ENCODE measurements at regions not wholly inside any gene's neighbourhood (a gene's known extent, or its start where the extent isn't known, plus 50 kb on each side); places are given as distances from the start of the nearest gene placed in this dataset.

DNA sequence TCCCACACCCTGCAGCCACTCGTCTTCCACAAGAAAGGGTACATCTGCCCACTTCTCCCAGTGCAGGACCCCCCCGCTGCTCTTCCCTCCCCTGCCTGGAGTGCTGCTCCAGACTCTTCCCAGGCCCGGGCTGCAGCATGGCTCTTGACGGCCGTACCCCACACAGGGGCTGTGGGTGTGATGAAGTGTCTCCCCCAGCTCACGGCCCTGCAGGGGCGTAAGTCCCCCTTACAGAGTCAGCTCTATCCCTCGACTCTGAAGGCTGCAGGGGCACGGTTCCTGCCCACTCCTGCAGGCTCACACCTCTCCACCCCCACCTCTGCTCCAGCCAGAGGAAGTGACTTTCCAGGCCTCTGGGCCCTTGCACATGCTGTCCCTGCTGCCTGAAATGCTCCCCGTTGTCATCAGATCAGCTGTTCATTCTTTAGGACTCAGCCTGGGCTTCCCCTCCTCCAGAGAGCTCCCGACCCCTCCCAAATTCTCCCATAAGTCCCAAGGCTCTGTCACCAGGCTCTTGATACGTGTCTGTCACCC, 180.6 kb upstream of the IER5L start:
- Mint-ChIP-seq H3K4me3 (no peak overlapping the region), H3K4me1 (peaks cover 12% of the 10 kb centered on the region), H3K36me3 (ENCODE audit: low read depth) (no peaks in the 10 kb centered on the region), H3K9me3 (peaks cover 4% of the 10 kb centered on the region), H3K27ac (ENCODE audit: unreplicated experiment) (no peak overlapping the region), H3K27me3 (ENCODE audit: low read depth) (no peaks in the 10 kb centered on the region)
- DNase-seq (ENCODE audit: low read depth, low spot score), result no peak
- TF ChIP-seq, protein P1, sequence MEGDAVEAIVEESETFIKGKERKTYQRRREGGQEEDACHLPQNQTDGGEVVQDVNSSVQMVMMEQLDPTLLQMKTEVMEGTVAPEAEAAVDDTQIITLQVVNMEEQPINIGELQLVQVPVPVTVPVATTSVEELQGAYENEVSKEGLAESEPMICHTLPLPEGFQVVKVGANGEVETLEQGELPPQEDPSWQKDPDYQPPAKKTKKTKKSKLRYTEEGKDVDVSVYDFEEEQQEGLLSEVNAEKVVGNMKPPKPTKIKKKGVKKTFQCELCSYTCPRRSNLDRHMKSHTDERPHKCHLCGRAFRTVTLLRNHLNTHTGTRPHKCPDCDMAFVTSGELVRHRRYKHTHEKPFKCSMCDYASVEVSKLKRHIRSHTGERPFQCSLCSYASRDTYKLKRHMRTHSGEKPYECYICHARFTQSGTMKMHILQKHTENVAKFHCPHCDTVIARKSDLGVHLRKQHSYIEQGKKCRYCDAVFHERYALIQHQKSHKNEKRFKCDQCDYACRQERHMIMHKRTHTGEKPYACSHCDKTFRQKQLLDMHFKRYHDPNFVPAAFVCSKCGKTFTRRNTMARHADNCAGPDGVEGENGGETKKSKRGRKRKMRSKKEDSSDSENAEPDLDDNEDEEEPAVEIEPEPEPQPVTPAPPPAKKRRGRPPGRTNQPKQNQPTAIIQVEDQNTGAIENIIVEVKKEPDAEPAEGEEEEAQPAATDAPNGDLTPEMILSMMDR (conservative IDR thresholded peaks at IDR 0.05), result no peak

DNA sequence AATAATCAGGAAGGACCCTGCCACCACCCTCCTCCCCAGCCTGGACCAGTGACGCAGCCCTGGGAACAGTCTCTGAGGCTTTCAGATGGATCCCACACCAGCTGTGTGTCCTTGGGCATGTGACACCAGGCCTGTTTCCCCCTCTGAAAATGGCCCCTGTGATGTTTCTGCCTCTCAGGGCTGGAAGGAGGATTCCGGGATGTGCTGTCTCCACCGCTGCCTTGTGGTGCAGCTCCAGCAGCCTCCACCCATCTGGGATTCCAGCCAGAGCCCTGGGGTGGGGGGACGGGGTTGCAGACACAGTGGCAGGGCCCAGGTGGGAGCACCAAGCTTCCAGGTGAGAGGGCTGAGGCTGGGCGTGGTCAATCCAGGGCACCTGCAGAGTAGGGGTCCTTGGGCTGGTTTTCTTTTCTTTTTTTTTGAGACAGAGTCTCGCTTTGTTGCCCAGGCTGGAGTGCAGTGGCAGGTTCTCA, 179.7 kb upstream of the IER5L start:
- H3K36me3 Mint-ChIP-seq (ENCODE audit: low read depth), result no peaks in the 10 kb centered on the region
- no peak overlapping the region for H3K4me3 Mint-ChIP-seq
- no peak for DNase-seq (ENCODE audit: low read depth, low spot score)
- no peak overlapping the region for H3K27ac Mint-ChIP-seq (ENCODE audit: unreplicated experiment)
- peaks cover 17% of the 10 kb centered on the region for H3K4me1 Mint-ChIP-seq
- no peaks in the 10 kb centered on the region for H3K27me3 Mint-ChIP-seq (ENCODE audit: low read depth)
- TF ChIP-seq, protein P1 (conservative IDR thresholded peaks at IDR 0.05), result no peak
- H3K9me3 Mint-ChIP-seq, result peaks cover 4% of the 10 kb centered on the region

GRCh38 chr9:129356871-129357772, 179.1 kb upstream of the IER5L start:
- Mint-ChIP-seq H3K27me3 (ENCODE audit: low read depth) (no peaks in the 10 kb centered on the region), H3K4me3 (no peak overlapping the region), H3K9me3 (peaks cover 4% of the 10 kb centered on the region)

GRCh38 chr9:129355631-129356030, 177.6 kb upstream of the IER5L start:
- no peak for DNase-seq (ENCODE audit: low read depth, low spot score)
- Mint-ChIP-seq H3K4me1 (peaks cover 9% of the 10 kb centered on the region), H3K36me3 (ENCODE audit: low read depth) (no peaks in the 10 kb centered on the region), H3K9me3 (peaks cover 4% of the 10 kb centered on the region), H3K27me3 (ENCODE audit: low read depth) (no peaks in the 10 kb centered on the region), H3K4me3 (no peak overlapping the region), H3K27ac (ENCODE audit: unreplicated experiment) (no peak overlapping the region)
- TF ChIP-seq, protein P1 (conservative IDR thresholded peaks at IDR 0.05), result no peak

More at GRCh38 chr9:129356871-129357772, 179.1 kb upstream of the IER5L start:
- no peak for DNase-seq (ENCODE audit: low read depth, low spot score)
- TF ChIP-seq, protein P1 (conservative IDR thresholded peaks at IDR 0.05), result no peak
- Mint-ChIP-seq H3K4me1 (peaks cover 13% of the 10 kb centered on the region), H3K27ac (ENCODE audit: unreplicated experiment) (no peak overlapping the region), H3K36me3 (ENCODE audit: low read depth) (no peaks in the 10 kb centered on the region)

DNA sequence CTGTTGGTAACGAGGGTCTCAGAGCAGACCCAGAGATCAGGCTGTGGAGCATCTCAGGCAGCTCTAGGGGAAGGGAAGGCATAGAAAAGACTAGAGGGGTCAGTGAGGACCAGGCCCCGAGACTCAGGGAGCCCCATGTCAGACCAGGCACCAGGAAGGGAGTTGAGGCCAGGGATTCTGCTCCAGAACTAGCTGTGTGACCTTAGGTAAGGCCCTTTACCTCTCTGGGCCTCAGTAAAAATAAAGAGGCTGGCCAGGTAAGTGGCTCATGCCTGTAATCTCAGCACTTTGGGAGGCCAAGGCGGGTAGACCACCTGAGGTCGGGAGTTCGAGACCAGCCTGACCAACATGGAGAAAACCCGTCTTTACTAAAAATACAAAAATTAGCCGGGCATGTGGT, 176.4 kb upstream of the IER5L start:
- Mint-ChIP-seq H3K4me1 (peaks cover 14% of the 10 kb centered on the region), H3K27ac (ENCODE audit: unreplicated experiment) (no peak overlapping the region), H3K4me3 (no peak overlapping the region), H3K27me3 (ENCODE audit: low read depth) (no peaks in the 10 kb centered on the region), H3K36me3 (ENCODE audit: low read depth) (no peaks in the 10 kb centered on the region), H3K9me3 (peaks cover 4% of the 10 kb centered on the region)
- no peak for DNase-seq (ENCODE audit: low read depth, low spot score)
- TF ChIP-seq, protein P1 (conservative IDR thresholded peaks at IDR 0.05), result no peak
